NCI-H774 (cell line): ENCODE measurements at regions not wholly inside any gene's neighbourhood (a gene's known extent, or its start where the extent isn't known, plus 50 kb on each side); places are given as distances from the start of the nearest gene placed in this dataset.
A peak's percentile ranks its signal among the peaks of the same experiment; 100 is the strongest.

ENCODE experiments used
- DNase-seq: peaks from one replicate; lab custom pipeline; 2025; lab: John Stamatoyannopoulos, UW

DNA sequence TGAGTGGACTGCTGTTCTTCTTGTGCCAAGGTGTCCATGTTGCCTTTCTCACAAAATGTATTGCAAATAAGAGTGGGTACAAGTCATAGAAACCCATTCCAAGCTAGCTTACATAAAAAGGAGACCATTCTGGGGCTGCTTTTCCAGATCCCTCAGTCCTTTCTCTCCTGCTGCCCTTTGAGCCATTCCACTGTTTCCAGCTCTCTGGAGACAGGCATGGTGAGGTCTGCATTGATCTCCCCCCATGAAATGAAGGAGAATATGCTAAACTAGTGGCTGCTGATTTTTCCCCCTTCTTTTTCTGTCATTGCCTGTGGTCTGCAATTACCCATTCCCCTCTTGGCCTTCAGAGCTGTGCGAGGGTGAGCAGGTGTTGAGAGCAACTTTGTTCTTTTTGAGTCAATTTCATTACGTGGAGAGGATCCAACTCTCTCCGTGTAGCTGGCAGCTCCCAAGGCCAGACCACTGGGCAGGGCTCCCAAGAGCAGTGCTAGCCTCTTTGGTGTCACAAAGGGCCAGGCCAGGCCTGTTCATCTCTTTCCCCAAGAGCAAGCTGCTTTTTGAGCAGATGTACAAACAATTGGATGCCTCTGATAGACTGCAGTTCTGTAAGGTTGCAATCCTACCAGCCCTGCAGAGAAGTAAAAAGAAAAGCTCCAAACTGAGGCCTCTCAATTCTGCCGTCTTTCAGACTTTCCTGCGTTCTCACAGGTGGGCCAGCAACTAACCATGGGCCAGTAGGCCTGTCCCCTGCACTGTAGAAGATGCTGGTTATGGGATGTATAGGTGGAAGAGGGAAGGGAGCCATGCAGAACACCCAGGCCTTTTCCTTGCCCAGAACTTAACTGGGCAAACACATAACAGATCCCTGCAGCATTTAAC, 96.1 kb upstream of the ARMC2 start:
- DNase-seq, result no peak

DNA sequence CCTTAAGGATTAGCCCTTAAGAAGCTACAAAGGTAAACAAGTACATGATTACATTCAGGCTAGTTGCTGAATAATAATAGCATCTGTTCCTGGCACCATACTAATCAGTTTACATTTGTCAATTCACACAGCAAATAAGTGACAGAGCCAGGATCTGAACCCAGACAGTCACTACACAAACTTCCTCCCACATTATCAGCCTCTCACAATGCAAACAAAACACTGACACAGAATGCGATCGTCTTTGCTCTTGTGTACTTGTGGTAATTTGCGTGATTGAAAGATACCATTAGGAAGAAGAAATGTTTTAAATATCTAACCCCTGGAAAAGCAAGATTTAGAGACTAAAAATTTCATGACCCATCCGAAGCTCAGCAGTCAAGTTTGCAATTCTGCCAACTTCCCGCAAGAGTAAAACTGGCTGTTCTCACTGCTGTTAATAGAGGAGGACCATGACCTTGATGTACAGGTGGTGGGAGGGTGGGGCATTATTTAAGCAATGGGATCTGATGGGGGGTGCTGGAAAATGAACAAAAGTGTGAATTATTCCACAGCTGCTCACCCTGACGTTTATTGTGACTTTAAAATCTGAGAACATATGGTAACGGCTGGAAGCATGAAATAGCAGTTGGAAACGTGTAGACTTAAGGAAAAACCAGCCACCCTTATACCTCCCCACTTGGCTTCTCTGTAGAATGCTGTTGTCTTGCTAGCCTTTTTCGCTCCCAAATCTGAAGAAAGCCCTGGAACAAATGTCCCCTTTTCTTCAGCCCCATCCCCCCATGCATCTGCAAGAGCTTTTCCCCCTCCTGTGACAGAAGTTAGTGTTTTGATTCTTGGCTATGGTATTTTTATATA, 95.3 kb upstream of the ARMC2 start:
- DNase-seq, result peak; percentile 47

DNA sequence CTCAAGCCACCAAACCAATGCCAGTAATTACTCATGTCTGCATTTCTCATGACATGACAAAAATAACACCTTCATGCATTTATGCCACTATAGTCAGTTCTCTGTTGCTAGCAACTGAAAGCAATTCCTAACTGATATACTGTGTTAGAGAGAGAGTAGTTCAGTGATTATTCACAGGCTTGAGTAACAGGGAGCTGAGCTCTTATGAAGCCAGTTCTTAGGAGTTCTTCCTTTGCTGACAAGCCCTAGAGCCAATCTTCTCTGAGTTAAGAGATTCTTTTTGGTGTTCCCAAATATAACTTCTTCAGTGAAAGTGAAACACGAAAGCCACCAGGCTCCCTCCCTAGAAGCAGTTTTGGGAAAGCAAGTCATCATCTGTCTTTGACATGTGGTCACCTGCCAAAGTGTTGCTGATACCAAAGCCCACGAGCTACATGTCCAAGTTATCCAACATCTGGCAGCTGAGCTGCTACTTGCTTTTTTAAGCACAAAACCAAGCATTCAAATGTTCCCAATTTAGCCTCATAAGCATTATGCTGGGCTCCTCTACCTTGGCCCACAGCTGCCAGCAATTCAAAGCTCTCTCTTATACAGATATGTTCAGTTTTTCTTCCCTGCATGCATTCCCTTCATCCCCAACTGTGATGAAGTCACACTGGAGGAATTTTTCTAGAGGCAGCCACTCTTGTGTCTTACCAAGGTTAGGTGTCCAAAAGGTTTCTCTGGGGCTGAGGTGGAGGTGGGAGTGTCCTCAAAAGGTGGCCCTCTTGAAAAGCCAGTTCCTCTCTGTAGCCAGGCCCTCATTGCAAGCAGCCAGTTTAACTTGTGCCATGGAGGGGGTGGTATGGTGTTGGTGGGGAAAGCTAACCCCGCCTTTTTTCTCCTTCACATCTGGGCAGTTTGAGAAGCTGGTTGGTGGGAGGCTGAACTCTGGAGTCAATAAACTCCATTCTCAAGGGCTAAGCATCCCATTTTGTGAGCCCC, 92.7 kb upstream of the ARMC2 start:
- no peak for DNase-seq

DNA sequence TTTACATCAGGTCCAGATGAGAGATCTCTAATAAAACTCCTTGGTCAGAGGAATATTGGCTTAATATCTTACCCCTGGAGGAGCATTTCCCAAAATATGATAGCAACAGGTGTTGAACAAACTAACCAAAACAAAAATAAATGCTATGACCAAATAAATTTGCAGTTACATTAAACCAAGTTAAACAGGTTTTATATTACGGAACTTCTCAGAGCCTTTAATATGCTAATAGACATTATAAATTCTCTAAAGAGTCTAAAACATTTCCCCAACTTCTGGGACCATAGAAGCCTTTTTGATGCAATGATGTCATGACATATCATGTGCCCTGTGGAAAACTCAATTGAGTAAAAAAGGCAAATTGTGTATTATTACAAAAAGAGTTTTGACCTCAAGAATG, 90.9 kb upstream of the ARMC2 start:
- no peak for DNase-seq

DNA sequence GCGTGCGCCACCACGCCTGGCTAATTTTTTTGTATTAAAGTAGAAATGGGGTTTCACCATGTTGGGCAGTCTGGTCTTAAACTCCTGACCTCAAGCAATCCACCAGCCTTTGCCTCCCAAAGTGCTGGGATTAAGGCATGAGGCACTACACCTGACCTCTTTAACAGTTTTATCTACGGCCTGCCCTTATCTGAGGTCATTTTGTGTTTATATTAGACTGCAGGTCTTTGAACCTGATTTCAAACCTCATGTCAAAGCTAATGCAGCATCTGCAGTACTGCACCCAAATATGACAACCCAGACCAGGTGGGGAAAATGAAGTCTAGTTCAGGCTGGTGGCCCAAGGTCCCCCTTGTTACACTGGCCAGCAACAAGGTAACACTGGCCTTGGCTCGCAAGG, 89.3 kb upstream of the ARMC2 start:
- no peak for DNase-seq

DNA sequence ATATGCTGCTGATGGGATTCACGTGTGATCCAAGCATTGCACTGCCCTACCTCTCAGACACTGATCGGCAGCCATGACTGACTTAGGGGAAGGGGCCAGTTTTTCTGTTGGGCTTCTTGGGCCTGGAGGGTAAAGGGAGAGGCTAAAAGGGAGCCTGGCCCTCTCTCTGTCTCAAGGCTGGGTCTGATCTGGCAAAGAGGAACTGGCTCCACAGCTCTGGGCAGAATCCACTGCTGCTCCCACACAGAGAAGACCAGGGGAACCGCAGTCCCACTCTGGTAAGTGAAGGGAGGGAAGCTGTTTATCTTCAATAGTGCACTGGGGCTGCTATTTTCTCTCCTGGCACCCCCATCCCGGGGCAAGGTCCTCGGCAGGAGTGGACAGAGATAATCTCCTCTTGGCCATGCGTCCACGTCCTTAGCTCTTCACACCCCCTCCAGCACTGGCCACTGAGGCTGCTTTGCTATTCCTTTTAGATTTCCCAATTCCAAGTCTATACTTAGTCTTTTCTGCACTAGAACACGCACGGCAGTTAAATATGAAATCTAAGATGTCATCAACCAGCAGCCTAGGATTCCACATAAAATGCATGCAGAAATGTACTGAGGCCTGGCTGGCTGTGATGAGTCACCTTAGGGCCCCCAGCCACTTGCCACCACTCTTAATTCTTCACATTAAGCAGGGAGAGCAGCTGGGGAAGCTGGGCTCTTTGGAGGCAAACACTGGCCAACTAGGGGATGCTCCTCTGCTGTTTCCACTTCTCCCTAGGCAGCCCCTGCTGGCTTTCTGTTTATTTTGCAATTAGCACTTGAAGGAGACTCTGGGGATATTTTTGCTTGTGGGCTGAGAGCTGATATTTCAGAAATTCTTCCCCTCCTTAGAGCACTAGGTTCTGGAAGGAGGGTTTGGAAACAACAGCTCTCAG, 87.8 kb upstream of the ARMC2 start:
- DNase-seq, result no peak

DNA sequence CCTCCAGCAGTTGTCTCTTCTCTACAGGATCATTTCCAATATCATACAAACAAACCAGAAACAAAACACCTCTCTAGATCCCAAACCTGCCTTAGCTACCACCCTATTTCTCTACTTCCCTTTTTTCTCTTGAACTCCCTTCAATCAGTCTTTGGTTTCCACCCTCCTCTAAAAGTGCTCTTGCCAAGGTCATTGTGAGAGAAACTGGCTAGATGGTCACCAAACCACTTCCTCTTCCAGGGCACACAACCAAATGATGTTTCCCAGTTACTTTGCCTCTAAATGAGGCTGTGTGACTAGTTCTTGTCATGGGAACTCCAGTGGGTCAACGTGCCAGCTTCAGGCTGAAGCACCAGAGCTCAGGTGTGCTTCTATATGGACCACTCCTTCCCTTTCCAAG, 85.8 kb upstream of the ARMC2 start:
- DNase-seq, result no peak

DNA sequence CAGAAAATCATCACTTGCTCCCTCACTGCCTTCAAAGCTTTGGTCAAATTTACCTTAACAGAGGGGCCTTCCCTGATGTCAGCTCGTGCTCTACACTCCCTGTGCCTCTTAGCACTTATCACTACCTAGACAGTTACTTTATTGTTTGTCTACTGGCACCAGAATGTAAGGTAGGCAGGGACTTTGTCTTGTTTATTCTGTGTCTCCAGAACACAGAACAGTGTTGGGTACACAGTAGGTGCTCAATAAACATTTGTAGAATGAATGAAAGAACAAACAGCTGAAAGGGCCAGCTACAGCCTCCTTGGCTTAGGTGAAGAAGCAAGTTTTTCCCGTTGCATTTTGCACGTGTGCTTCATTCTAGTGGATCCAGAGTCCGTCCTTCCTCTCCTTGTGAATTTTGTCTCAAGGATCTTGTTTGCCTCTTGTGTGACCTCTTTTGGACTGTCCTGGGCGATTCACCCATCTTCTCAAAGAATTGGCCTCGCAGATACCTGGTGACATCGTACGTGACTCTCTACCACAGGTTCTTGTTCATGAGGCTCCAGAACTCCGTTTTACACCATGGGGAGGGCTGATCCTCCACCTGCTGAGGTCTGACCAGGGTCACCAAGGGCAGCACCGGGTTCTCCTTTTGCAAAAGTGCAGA, 84.2 kb upstream of the ARMC2 start:
- no peak for DNase-seq

DNA sequence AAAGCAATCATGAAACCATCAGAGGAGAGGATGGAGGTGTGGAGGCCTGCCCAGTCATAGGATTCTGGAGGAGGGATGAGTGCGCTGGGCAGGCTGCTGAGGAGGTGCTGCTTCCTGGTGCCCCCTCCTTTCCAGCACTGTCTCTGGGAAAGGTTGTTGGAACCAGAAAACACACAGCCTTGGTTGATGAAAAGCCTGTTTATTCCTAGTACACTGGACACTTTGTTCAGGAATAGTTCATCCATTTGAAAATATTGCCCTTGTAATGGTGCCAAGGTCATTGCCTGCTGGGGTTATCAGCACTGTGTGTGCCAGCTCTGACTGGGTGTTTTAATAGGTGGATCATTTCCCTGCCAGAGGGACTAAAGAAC, 83.7 kb upstream of the ARMC2 start:
- DNase-seq, result no peak

DNA sequence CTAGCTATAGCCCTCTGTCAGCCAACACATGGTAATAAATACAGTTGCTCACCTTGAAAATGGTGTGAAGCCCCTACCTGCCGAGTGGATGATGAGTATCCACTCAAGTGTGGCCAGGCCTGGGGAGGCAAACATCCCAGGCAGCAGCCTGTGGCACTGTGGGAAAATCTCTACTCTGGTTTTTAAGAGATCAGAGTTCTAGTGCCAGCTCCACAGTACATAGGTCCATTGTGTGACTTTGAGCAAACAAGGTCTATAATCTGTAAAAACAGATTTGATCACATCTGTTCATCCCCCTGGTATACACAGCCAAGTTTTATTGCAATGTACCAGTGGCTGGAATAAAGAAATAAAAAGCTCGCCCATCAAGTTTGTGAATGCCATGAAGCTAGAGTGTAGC, 82.7 kb upstream of the ARMC2 start:
- DNase-seq, result no peak

DNA sequence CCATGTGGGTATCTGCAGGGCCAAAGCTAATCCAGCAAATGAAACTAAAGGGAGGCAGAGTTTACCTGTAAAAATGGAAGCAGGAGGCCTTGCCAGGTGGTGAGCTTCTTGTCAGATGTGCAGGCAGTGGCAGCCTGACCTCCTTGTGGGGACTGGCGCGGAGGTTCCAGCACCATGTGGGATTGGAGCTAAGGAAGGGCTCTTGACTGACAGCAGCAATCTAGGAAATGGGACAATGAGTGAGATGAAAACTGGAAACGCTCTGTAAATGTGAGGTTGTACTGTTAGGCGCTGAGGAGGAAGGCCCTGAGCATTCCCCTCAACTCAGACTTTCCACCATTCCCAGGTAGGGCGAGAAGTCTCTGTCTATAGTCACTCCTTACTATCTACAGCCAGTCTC, 81.8 kb upstream of the ARMC2 start:
- no peak for DNase-seq

DNA sequence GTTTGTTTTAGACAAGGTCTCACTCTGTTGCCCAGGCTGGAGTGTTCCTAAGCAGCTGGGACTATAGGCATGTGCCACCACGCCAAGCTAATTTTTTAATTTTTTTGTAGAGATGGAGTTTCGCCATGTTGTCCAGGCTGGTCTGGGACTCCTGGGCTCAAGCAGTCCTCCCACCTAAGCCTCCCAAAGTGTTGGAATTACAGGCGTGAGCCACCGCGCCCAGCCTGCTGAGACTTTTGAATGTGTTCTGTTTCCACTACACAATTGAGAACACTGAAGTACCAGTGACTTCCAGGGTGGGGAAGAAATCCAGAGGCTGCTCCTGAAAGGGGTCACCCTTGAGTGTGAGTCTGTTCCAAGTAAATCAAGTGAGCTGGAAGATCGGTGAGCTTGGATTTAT, 81.3 kb upstream of the ARMC2 start:
- no peak for DNase-seq

DNA sequence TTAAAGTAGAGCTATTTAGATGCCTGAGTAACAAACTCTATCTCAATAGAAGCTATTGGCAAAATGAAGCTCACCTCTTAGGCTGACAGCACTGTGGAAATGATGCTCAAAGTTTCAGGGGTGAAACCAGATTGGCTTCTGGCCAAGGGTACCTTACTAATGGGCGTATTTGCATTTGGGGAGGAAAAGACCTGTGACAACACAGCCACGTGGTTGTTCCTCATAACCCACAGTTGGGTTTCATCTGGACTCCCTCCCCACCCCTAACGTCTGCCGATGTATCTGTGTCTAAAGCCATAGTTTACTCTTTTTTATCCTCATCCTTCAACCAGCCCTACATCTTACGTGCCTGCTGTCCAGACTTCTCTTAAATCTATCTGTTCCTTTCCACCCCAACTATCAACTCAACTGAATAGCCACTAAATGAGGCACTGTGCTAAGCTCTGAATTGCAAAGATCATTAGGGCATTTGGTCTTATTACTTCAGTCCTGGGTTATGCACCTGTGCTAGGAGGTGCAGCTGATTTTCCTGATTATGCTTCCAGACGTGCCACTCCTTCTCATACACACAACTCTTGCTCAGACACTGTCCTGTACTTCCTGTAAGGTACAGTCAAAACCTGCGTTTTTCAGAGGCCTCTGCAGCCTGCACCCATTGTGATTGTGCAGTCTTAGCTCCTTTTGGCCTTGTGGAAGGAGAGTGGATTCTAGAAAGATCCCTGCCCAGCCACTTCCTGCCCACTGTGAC, 80.6 kb upstream of the ARMC2 start:
- DNase-seq, result no peak

DNA sequence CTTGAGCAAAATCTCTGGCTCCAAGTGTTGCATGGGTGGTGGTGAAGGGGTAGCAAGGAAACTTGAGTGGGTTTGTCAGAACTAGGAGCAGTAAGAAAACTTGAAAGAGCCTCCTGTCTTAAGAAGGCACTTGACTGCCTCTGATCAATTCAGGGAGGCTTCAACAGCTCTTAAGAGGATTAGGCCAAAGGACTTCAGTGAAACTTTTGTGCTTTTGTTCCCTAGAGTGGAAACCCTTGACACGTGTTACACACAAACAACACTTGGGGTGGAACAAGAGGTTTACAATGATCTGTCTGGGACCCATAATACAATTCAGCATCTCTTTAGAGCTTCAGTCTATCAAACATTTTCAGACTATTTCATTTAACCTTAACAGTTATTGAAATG, 80.1 kb upstream of the ARMC2 start:
- DNase-seq, result no peak

DNA sequence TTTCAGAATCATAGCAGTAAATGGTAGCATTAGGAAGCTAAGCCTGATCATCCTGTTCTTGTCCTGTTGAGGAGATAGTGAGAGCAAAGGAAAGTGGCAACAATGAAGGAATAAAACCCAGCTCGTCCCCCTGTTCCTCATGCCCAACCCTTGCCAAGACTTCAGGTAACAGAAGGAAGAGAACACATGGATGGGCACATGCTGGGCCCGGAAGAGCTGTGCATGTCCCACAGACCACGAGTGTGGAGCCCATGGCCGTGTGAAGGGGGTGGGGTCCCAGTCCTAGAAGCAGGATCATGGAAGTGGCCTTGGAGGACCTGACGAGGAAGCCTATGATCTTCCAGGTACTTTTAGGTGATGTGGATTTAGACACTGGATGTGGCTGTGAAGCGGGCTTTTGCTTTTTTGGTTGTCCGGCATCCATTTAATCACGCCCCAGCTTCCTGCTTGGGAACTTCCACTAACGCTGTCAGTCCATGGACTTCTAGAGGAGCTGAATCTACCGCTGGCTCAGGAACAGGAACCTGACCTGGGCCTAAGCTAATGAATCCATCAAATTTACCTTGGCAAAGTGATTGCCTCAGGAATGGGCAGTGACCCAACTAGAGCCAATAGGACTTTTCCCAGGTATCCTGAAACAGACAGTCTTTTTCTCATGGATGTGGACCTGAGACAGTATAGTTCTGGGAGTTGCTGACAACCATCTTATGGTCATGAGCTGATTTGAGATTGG, 79.3 kb upstream of the ARMC2 start:
- DNase-seq, result no peak

DNA sequence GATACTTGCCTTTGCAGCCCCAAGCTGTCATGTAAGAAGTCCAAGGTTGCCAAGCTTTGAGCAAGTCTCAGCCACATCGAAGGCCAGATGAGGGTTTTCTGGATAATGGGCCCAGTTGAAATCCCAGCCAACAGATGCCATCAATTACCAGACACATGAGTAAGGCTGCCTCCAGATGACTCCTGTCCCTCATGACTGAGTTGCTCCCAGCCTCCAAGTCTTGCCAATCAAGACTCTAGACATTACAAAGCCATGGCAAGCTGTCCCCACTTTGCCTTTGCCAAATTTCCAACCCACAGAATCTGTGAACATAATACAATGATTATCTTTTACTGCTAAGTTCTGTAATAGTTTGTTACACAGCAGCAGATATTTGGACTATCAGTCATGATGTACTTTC, 76.8 kb upstream of the ARMC2 start:
- no peak for DNase-seq

DNA sequence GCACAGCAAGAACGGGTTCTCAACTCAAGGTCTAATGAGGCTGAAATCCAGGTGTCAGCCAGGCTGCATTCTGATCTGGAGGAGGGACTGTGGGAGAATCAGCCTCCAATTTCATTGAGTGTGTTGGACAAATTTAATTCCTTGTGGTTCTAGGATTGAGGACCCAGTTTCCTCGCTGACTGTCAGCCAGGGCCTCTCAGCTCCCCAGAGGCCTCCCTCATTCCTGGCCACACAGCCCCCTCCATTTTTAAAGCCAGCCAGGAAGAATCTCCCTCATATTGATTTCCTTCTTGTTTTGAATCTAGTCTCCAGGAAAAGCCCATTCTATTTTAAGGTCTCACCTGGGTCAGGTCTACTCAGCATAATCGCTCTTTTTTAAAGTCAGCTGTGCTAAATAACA, 73.7 kb upstream of the ARMC2 start:
- no peak for DNase-seq

DNA sequence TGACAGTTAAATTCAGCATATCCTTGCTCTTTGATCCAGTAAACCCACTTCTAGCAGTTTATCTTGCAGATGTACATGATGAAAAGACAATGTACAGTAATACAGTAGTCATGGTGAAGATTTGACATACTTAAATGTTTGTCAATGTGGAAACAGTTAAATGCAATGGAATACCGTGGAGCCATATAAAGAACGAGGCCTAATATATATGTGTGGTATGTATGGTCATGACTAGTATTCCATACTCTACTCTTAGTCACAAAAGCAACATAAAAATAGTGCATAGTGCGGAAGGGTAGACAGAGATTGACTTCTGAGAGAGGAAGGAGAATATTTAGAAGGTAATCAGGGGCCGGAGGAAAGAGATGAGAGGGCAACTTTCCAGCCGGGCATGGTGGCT, 70.7 kb upstream of the ARMC2 start:
- no peak for DNase-seq
